Activated T-cell treated with anti-CD3 and anti-CD28 coated beads, Interleukin-2, amount 50 U/mL, for 72 hours (primary cell): ENCODE measurements at regions not wholly inside any gene's neighbourhood (a gene's known extent, or its start where the extent isn't known, plus 50 kb on each side); places are given as distances from the start of the nearest gene placed in this dataset.
A peak's percentile ranks its signal among the peaks of the same experiment; 100 is the strongest.

Source experiments
- ATAC-seq, 2 donors: fragments of 150-1000 bp; cut with Tn5 transposase; replicated peaks in 1 of 2; 2 replicates each; pipeline ENCODE4 v1.10.0; 2021; ENCODE audit warnings: moderate library complexity in 2 of 2, mild to moderate bottlenecking in 1 of 2
- DNase-seq, 2 donors: peaks; one replicate each; pipeline ENCODE4 v3.0.0; 2021 to 2022; ENCODE audit warnings: mixed read lengths in 1 of 2
- H3K27ac Mint-ChIP-seq: one replicate; pipeline ENCODE4 v1.8.0; 2022; ENCODE audit warnings: mild to moderate bottlenecking, moderate library complexity, mixed read lengths
- H3K27me3 Mint-ChIP-seq: one replicate; pipeline ENCODE4 v1.8.0; 2022; ENCODE audit warnings: low read depth, mixed read lengths
- H3K36me3 Mint-ChIP-seq, 2 donors: one replicate each; pipeline ENCODE4 v1.8.0; 2022; ENCODE audit warnings: mixed read lengths in 2 of 2, mild to moderate bottlenecking in 1 of 2; ENCODE audit not compliant: insufficient read depth in 2 of 2
- H3K4me1 Mint-ChIP-seq: one replicate; pipeline ENCODE4 v1.8.0; 2022; ENCODE audit warnings: low read depth, mixed read lengths
- H3K4me3 Mint-ChIP-seq, 2 donors: one replicate each; pipeline ENCODE4 v1.8.0; 2022; ENCODE audit warnings: mild to moderate bottlenecking in 2 of 2, mixed read lengths in 2 of 2, moderate library complexity in 2 of 2
- H3K9me3 Mint-ChIP-seq, 2 donors: one replicate each; pipeline ENCODE4 v1.8.0; 2022; ENCODE audit warnings: mixed read lengths in 2 of 2

DNA sequence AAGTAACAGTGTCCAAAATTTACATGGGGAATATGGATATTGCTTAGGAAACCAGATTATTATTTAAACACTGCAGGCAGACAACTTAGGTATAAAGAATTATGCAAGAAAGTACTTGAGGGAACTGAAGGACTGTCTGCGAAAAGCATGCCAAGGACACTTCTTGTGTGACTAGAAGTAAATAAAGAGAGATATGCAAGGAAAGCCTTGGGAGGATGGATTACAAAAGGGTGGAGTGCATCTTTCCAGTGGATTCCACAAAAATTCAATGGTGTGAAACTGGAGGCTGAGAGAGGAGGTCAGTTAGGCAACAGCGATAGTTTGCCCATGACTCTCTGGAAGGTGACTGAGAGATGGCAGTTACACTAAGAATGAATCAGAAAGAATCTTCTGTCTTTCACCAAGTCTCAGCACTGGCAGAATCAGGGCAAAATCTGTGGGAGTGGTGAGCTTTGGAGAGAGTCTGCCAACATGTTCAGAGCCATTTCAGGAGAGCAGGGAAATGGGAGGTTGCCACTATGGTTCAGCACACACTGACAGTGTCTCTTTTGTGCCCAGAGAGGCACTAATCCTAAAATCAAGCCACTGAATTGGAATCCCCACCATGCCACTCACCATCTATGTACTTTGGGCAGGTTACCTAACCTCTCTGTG, 331.6 kb downstream of the BMPER start:
- Mint-ChIP-seq H3K27me3 (no peaks in the 10 kb centered on the region), H3K36me3 (no peaks in the 10 kb centered on the region), H3K4me1 (no peaks in the 10 kb centered on the region), H3K27ac (no peak overlapping the region), H3K9me3 (peaks cover 0 to 5% of the 10 kb centered on the region in 2 donors), H3K4me3 (no peak overlapping the region)
- DNase-seq = no peak
- ATAC-seq = no peak

DNA sequence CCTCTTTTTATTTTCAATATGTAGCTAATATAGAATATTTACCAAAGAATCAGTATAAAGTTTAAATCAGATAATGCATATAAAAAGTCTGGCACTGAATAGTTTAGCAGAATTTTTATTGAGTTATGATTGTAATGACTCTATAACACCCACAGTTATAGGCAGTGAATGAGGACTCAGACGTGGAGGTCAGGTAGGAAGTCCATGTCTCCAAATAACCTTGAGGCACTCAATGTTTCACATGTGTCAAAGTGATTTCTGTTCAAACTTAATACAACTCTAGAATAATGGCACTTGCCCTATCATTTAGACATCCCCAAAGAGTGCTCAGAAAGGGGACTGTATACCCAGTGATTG, 332.1 kb downstream of the BMPER start:
- Mint-ChIP-seq H3K27ac (no peak overlapping the region), H3K4me1 (no peaks in the 10 kb centered on the region), H3K9me3 (peaks cover 0 to under 1% of the 10 kb centered on the region in 2 donors), H3K27me3 (no peaks in the 10 kb centered on the region), H3K4me3 (no peak overlapping the region), H3K36me3 (no peaks in the 10 kb centered on the region)
- no peak for DNase-seq
- no peak for ATAC-seq

DNA sequence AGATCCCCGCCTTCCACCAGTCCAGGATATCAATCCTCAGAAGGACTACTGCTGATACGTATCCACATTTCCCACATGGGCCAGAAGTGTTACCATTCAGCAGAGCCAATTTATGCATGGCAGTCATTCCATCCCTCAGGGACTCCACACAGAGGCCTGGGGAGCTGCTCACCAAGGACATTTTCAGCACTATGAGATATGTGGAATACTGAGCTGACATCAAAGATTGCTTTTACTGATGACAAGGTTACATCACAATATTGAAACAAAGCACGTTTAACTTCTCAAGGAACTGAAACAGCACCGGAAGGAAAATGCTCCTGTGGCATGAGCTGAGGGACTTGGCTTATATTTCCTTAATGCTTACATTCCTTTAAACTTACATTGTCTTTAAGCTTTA, 335.1 kb downstream of the BMPER start:
- no peak overlapping the region for H3K27ac Mint-ChIP-seq
- H3K36me3 Mint-ChIP-seq = no peaks in the 10 kb centered on the region
- ATAC-seq (no peak), DNase-seq (no peak)
- no peaks in the 10 kb centered on the region for H3K27me3 Mint-ChIP-seq
- peaks cover 0 to 7% of the 10 kb centered on the region in 2 donors for H3K9me3 Mint-ChIP-seq
- no peak overlapping the region for H3K4me3 Mint-ChIP-seq
- H3K4me1 Mint-ChIP-seq = no peaks in the 10 kb centered on the region

DNA sequence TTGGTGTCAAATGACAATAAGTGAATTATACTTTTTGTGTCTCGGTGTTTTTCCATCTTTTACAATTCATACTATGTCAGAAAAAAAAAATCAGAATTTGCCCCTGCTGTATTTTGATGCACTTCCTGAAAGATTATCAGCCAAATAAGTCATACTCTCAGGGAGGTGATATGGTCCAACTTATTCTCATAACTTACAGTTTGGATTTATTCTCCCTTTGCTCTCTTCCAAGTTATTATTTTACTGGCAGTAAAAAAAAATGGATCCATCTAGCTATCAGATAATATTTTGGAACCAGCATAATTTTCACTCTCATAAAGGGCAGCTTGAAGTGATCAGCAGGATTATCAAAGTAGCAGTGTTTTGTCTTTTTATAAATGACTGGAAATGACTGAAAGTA, 337.1 kb downstream of the BMPER start:
- ATAC-seq (no peak), DNase-seq (no peak)
- no peak overlapping the region for H3K4me3 Mint-ChIP-seq
- H3K27me3 Mint-ChIP-seq = no peaks in the 10 kb centered on the region
- no peak overlapping the region for H3K27ac Mint-ChIP-seq
- peaks cover 0 to 7% of the 10 kb centered on the region in 2 donors for H3K9me3 Mint-ChIP-seq
- H3K4me1 Mint-ChIP-seq = no peaks in the 10 kb centered on the region
- no peaks in the 10 kb centered on the region for H3K36me3 Mint-ChIP-seq

DNA sequence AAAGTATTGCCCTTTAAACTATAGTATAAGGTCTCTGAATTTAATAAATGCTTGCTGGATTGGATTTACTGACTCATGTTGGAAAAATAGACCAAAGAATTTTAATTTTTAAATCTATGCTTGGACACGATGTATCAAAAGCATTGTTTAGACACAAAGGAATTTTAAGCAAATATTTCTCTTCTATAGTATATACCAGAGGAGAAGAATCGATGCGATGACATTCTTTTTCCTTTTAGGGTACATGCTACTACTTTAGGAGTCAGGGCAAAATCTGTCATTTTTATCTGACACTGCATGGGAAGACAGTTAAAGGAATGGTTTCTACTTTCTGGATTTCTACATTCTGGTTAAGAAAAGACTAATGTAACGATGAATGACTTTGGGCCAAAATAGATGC, 339.9 kb downstream of the BMPER start:
- H3K4me1 Mint-ChIP-seq = no peaks in the 10 kb centered on the region
- H3K4me3 Mint-ChIP-seq = no peak overlapping the region
- no peak for DNase-seq
- ATAC-seq = no peak
- no peaks in the 10 kb centered on the region for H3K27me3 Mint-ChIP-seq
- H3K9me3 Mint-ChIP-seq = peaks cover 0 to 7% of the 10 kb centered on the region in 2 donors
- no peak overlapping the region for H3K27ac Mint-ChIP-seq
- no peaks in the 10 kb centered on the region for H3K36me3 Mint-ChIP-seq

DNA sequence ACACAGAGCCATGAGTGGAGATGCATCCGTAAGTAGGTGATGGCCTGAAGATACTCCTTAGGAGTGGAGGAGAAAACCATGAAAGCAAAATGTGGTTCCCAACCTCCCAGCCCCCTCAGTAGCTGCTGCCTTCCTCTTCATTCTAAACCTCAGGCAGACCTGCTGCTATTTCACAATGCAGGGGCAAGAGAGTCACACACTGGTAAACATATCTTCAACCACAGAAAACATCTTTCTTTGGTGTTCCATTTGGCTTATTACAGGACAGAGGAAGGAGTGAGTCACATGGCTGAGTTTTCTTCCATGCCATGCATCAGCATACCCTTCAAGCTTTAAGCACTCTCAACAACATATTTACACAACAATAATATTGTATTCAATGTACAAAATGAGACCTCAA, 342.1 kb downstream of the BMPER start:
- no peaks in the 10 kb centered on the region for H3K27me3 Mint-ChIP-seq
- no peak overlapping the region for H3K4me3 Mint-ChIP-seq
- H3K9me3 Mint-ChIP-seq = peaks cover 0 to 7% of the 10 kb centered on the region in 2 donors
- no peaks in the 10 kb centered on the region for H3K4me1 Mint-ChIP-seq
- no peaks in the 10 kb centered on the region for H3K36me3 Mint-ChIP-seq
- ATAC-seq = no peak
- no peak for DNase-seq
- H3K27ac Mint-ChIP-seq = no peak overlapping the region

DNA sequence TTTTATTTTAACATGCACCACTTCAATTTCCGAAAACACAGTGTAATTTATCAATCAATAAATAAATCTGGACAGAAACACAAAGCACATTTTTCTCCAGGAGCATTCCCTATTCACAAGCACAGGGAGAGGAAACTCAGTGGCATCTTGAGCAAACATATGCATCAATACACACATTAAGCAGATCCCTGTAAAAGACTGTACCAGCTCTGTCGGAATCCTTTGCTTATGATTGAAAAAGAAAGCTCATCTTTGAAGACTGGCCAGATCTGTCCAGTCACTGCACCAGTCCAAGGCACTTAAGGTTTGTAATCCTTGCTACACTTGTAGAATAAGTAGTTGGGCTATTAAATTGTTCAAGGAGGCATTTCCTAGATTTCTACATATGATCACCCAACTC, 343.9 kb downstream of the BMPER start:
- no peaks in the 10 kb centered on the region for H3K27me3 Mint-ChIP-seq
- H3K27ac Mint-ChIP-seq = peak overlapping the region; percentile 42
- ATAC-seq = no peak
- H3K9me3 Mint-ChIP-seq = peaks cover 0 to 3% of the 10 kb centered on the region in 2 donors
- no peak overlapping the region for H3K4me3 Mint-ChIP-seq
- DNase-seq = no peak
- no peaks in the 10 kb centered on the region for H3K4me1 Mint-ChIP-seq
- no peaks in the 10 kb centered on the region for H3K36me3 Mint-ChIP-seq

DNA sequence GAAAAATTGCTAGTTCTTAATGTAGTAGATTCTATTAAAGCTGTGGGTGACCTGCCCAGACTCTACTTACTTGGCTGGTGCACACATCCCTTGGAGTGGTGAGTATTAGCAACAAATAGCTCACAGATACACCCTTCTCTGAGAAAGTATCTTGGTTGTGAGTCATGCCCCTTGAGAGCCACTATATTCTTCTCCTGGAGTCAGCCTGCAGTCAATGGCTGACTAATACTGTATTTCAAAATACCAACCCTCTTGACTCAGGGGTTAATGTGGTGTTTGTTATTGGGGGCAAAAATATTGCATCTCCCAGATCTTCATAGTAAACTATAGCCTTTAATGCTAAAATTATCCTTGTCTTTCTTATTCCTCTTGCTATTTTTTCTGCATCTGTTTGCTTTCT, 354.9 kb downstream of the BMPER start:
- peaks cover 0 to 2% of the 10 kb centered on the region in 2 donors for H3K9me3 Mint-ChIP-seq
- H3K36me3 Mint-ChIP-seq = no peaks in the 10 kb centered on the region
- no peak overlapping the region for H3K27ac Mint-ChIP-seq
- no peaks in the 10 kb centered on the region for H3K27me3 Mint-ChIP-seq
- H3K4me1 Mint-ChIP-seq = no peaks in the 10 kb centered on the region
- ATAC-seq = no peak
- no peak overlapping the region for H3K4me3 Mint-ChIP-seq
- DNase-seq = no peak

DNA sequence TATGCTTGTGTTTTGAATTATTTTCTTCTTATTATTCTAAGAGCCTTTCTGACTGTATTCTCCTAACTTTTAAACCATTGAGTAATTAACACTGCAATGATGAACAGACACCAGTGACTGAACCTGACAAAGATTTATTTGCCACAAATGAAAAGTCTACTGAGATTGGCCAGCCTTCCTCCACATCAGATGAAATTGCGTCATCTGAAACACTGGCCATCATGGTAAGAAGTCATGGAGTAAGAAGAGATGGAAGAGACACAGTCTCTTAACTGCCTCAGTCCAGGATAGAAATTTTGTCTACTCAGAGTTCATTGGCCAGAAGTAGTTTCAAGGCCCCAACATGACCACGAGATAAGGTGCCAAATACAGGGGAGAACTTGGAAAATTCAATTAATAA, 357.8 kb downstream of the BMPER start:
- peaks cover 0 to 2% of the 10 kb centered on the region in 2 donors for H3K9me3 Mint-ChIP-seq
- H3K27me3 Mint-ChIP-seq = no peaks in the 10 kb centered on the region
- H3K4me3 Mint-ChIP-seq = no peak overlapping the region
- DNase-seq (no peak), ATAC-seq (no peak)
- H3K4me1 Mint-ChIP-seq = no peaks in the 10 kb centered on the region
- no peaks in the 10 kb centered on the region for H3K36me3 Mint-ChIP-seq
- H3K27ac Mint-ChIP-seq = no peak overlapping the region

DNA sequence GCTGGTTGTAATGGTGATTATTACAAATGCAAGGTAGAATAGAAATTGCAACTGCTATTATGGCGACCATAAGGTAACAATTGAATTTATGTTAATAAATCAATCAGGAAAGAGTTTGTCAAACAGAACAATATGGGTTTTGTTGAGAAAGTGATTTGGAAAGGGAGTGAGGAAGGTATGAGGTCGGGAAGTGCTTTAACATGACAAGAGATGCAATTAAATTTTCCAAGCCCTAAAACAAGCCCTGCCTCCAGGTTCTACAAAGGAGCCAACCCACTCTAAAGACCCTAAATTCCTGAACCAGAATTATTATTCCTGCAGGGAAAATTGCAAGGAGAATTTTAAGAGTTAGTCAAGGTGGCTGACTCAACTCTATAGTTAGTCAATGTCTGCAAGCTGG, 363.7 kb downstream of the BMPER start:
- Mint-ChIP-seq H3K36me3 (no peaks in the 10 kb centered on the region), H3K27ac (no peak overlapping the region), H3K27me3 (no peaks in the 10 kb centered on the region), H3K4me3 (no peak overlapping the region), H3K4me1 (no peaks in the 10 kb centered on the region), H3K9me3 (peaks cover 2 to 4% of the 10 kb centered on the region in 2 donors)
- DNase-seq = no peak
- no peak for ATAC-seq

DNA sequence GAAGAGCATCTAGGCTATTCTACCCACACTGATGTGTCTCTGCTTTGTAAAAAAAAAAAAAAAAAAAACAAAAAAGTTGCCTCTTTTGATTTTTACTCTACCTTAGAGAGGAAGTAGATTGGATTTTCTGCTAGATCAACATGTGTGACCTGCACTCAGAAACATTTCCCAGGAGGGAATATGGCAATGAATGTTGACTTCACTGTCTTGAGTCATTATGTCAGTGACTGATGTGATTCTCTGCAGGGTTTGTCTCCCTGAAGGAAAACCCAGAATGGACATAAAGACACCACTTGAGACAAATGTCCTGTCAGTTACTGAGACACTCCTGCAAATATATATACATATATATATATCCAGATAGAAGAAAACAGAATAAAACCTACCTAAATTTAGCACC, 370.3 kb downstream of the BMPER start:
- H3K9me3 Mint-ChIP-seq = peaks cover 2 to 4% of the 10 kb centered on the region in 2 donors
- ATAC-seq (no peak), DNase-seq (no peak)
- no peak overlapping the region for H3K27ac Mint-ChIP-seq
- no peaks in the 10 kb centered on the region for H3K36me3 Mint-ChIP-seq
- no peak overlapping the region for H3K4me3 Mint-ChIP-seq
- no peaks in the 10 kb centered on the region for H3K27me3 Mint-ChIP-seq
- no peaks in the 10 kb centered on the region for H3K4me1 Mint-ChIP-seq

DNA sequence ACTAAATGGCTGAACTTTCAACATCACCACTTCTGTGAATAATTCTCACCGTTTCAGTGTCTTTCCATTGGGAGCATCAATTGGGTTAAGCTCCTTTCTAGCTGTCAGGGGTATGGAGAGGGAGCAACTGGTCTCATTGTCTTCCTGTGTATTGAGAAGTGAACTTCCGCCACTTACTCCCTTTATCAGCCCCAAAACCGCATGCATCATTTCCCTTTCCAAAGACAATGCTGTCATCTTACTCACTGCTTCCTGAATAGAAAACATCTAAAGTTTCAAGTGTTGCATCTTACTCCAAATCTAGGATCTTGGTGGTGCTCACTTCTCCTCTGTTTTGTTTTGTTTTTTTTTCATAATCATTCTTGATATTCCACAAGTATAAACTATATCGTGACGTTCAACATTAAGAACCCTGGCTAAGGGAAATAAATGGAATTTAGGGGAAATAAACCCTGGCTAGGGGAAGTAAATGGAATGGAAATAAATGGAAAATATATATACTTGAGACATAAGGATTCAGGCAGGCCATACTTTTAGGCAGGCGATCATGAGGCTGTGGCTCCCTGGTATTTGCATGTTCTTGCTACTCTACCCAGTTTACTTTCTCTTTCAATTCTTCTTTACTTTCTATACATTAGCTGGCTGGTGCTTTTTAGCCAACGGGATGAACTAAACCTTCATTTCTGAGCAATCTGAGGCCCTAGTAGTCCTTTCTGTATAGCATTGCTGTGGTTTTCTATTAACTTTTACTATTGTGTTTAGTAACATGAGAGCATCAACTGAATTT, 371.9 kb downstream of the BMPER start:
- ATAC-seq (no peak), DNase-seq (no peak)
- no peaks in the 10 kb centered on the region for H3K4me1 Mint-ChIP-seq
- peak overlapping the region in 1 of 2 donors; percentile 59 for H3K4me3 Mint-ChIP-seq
- no peaks in the 10 kb centered on the region for H3K27me3 Mint-ChIP-seq
- H3K9me3 Mint-ChIP-seq = peaks cover 0 to 6% of the 10 kb centered on the region in 2 donors
- H3K27ac Mint-ChIP-seq = peak overlapping the region; percentile 28
- H3K36me3 Mint-ChIP-seq = no peaks in the 10 kb centered on the region

DNA sequence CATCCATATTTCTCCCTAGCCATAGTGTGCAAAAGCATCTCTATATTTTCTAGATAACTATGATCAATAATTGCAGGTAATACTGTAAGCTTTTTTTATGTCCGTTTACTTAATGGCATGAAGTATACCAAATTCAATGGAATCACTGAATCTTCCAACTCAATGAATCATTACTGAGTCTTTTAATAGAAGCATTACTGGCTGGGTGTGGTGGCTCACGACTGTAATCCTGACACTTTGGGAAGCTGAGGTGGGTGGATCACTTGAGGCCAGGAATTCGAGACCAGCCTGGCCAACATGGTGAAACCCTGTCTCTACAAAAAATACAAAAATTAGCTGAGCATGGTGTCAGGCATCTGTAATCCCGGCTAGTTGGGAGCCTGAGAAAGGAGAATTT, 372.5 kb downstream of the BMPER start:
- H3K27ac Mint-ChIP-seq = no peak overlapping the region
- H3K36me3 Mint-ChIP-seq = no peaks in the 10 kb centered on the region
- H3K4me3 Mint-ChIP-seq = no peak overlapping the region
- ATAC-seq = no peak
- no peaks in the 10 kb centered on the region for H3K27me3 Mint-ChIP-seq
- H3K4me1 Mint-ChIP-seq = no peaks in the 10 kb centered on the region
- H3K9me3 Mint-ChIP-seq = peaks cover 4 to 6% of the 10 kb centered on the region in 2 donors
- no peak for DNase-seq

DNA sequence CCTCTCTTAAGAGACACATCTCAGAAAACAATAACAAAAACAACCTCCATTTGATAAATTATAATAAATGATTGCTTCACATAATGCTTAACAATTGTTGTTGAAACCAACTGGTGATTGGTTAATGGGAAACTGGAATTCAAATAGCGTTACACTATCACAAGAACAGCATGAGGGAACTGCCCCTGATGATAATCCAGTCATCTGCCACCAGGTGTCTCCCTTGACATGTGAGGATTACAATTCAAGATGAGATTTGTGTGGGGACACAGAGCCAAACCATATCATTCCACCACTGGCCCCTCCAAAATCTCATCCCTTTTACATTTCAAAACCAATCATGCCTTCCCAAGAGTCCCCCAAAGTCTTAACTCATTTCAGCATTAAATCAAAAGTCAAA, 375.9 kb downstream of the BMPER start:
- no peaks in the 10 kb centered on the region for H3K4me1 Mint-ChIP-seq
- DNase-seq (no peak), ATAC-seq (no peak)
- peaks cover 6 to 9% of the 10 kb centered on the region in 2 donors for H3K9me3 Mint-ChIP-seq
- H3K36me3 Mint-ChIP-seq = no peaks in the 10 kb centered on the region
- H3K27me3 Mint-ChIP-seq = no peaks in the 10 kb centered on the region
- no peak overlapping the region for H3K27ac Mint-ChIP-seq
- H3K4me3 Mint-ChIP-seq = no peak overlapping the region
